Panc1 (cell line): ENCODE measurements at regions not wholly inside any gene's neighbourhood (a gene's known extent, or its start where the extent isn't known, plus 50 kb on each side); places are given as distances from the start of the nearest gene placed in this dataset.

Source experiments
- ATAC-seq: fragments of 200-7000 bp; cut with Tn5 transposase; 2 replicates; pipeline ENCODE4 v1.9.1; 2020; ENCODE audit warnings: mild to moderate bottlenecking, moderate library complexity
- BruUV-seq: library from RNA; stranded (reverse); fragments of 400-500 nt; replicated peaks from 2 replicates; lab custom pipeline; 2021; lab: Mats Ljungman, UMichigan
- CTCF ChIA-PET: fragments of 300-600 bp; sonication (Branson Sonifier 250); formaldehyde crosslinking; loops from one replicate; lab custom pipeline; 2022; ENCODE audit warnings: antibody characterized with exemption; lab: Charles Lee
- POLR2A ChIA-PET: fragments of 300-600 bp; sonication (Branson Sonifier 250); formaldehyde crosslinking; loops from one replicate; lab custom pipeline; 2022; ENCODE audit warnings: antibody characterized with exemption; lab: Charles Lee
- DNase-seq: peaks from one replicate; pipeline ENCODE4 v3.0.0-alpha.2; 2010; ENCODE audit warnings: low read depth, low spot score
- H3K27ac ChIP-seq: 2 replicates; pipeline ENCODE4 v1.5.1; 2011; ENCODE audit warnings: mild to moderate bottlenecking, low read length, inconsistent platforms
- H3K27me3 ChIP-seq: fragments of 200-500 bp; sonication (Bioruptor generic); 2 replicates; pipeline ENCODE4 v1.6.0; 2014; ENCODE audit warnings: low read length, inconsistent platforms; ENCODE audit not compliant: control insufficient read depth, insufficient read depth
- H3K36me3 ChIP-seq: fragments of 200-500 bp; sonication (Bioruptor generic); 2 replicates; pipeline ENCODE4 v1.5.1; 2014; ENCODE audit warnings: inconsistent platforms, mild to moderate bottlenecking, low read length, moderate library complexity; ENCODE audit not compliant: control insufficient read depth, insufficient read depth
- H3K4me1 ChIP-seq: 2 replicates; pipeline ENCODE4 v1.5.1; 2011; ENCODE audit warnings: inconsistent platforms, mild to moderate bottlenecking, low read length, moderate library complexity; ENCODE audit not compliant: control insufficient read depth, insufficient read depth
- H3K4me3 ChIP-seq, 2 experiments: 2 replicates each; pipeline ENCODE4 v1.5.1; 2011 to 2012; ENCODE audit warnings: low read depth in 2 of 2, low read length in 2 of 2, mild to moderate bottlenecking in 2 of 2, inconsistent platforms in 1 of 2, moderate library complexity in 1 of 2
- H3K9me3 ChIP-seq: fragments of 200-500 bp; sonication (Bioruptor generic); 2 replicates; pipeline ENCODE4 v1.5.1; 2014; ENCODE audit warnings: low read depth, mild to moderate bottlenecking, inconsistent platforms, low read length, moderate library complexity; ENCODE audit not compliant: control insufficient read depth, insufficient read depth
- POLR2AphosphoS5 ChIP-seq: IDR thresholded peaks from 2 replicates; pipeline ENCODE4 v1.6.1; 2012; ENCODE audit warnings: mild to moderate bottlenecking, low read depth, low read length, moderate library complexity
- SIN3A ChIP-seq: IDR thresholded peaks from 2 replicates; pipeline ENCODE4 v1.6.1; 2012; ENCODE audit warnings: low read depth, mild to moderate bottlenecking, low read length, moderate library complexity, borderline replicate concordance; ENCODE audit not compliant: insufficient read depth
- TCF7L2 ChIP-seq: IDR thresholded peaks from 2 replicates; pipeline ENCODE4 v1.6.1; 2011; ENCODE audit warnings: mild to moderate bottlenecking, low read depth, low read length, inconsistent platforms
- in situ Hi-C: cut with HindIII; loops from 2 replicates; pipeline ENCODE4 v1.10.0; 2016; ENCODE audit warnings: low sequenced_read_pairs, low pct_unique_long_range_greater_than_20kb
- intact Hi-C: fragments of 100-400 bp; cut with micrococcal nuclease; formaldehyde crosslinking; loops from one replicate; pipeline ENCODE4 v1.10.0; 2022; ENCODE audit not compliant: unreplicated experiment
- TF ChIP-seq, protein P1 (sequence below): fragments of 450-650 bp; IDR thresholded peaks from 2 replicates; pipeline ENCODE4 v1.5.1; 2017; ENCODE audit warnings: mild to moderate bottlenecking
- TF ChIP-seq, protein P2 (sequence below), 2 experiments: IDR thresholded peaks; 2 replicates each; pipeline ENCODE4 v1.6.1; 2011 to 2012; ENCODE audit warnings: low read depth in 2 of 2, control low read depth in 1 of 2, low read length in 1 of 2, mild to moderate bottlenecking in 1 of 2, moderate library complexity in 1 of 2; ENCODE audit not compliant: insufficient read depth in 1 of 2

- Histone ChIP-seq H3K27me3 (no peaks in the 10 kb centered on the region), H3K4me1 (no peaks in the 10 kb centered on the region), H3K9me3 (no peaks in the 10 kb centered on the region), H3K4me3 (no peak overlapping the region), H3K27ac (no peak overlapping the region), H3K36me3 (no peaks in the 10 kb centered on the region)
- no TSS peak for BruUV-seq
- in situ Hi-C loops, result no loop called here
- intact Hi-C loops, result no loop called here
- ChIA-PET POLR2A (no interaction called here), CTCF (no interaction called here)
- no peak for DNase-seq
- TF ChIP-seq POLR2AphosphoS5, result no peak
- peak; percentile 71 for ATAC-seq
Measured at GRCh38 chr6:68575765-68576439, 59.2 kb upstream of the ADGRB3 start.

GRCh38 chr6:68572975-68573374 lies 62.1 kb upstream of the ADGRB3 start:
- no TSS peak for BruUV-seq
- no peaks in the 10 kb centered on the region for H3K36me3 ChIP-seq
- no peak for DNase-seq
- 0 out of 2 replicates have a peak, but pooled peaks have one; percentile 12 for ATAC-seq
- POLR2A ChIA-PET, result no interaction called here
- H3K4me3 ChIP-seq, result no peak overlapping the region
- no peak overlapping the region for H3K27ac ChIP-seq
- CTCF ChIA-PET, result interaction anchor here (0.7 kb wide), 1 partner anchor 51 kb away, joined by 3 read pairs; no protein-coding TSS in a partner anchor
- intact Hi-C loops, result no loop called here
- no peaks in the 10 kb centered on the region for H3K27me3 ChIP-seq
- TF ChIP-seq, protein P1, sequence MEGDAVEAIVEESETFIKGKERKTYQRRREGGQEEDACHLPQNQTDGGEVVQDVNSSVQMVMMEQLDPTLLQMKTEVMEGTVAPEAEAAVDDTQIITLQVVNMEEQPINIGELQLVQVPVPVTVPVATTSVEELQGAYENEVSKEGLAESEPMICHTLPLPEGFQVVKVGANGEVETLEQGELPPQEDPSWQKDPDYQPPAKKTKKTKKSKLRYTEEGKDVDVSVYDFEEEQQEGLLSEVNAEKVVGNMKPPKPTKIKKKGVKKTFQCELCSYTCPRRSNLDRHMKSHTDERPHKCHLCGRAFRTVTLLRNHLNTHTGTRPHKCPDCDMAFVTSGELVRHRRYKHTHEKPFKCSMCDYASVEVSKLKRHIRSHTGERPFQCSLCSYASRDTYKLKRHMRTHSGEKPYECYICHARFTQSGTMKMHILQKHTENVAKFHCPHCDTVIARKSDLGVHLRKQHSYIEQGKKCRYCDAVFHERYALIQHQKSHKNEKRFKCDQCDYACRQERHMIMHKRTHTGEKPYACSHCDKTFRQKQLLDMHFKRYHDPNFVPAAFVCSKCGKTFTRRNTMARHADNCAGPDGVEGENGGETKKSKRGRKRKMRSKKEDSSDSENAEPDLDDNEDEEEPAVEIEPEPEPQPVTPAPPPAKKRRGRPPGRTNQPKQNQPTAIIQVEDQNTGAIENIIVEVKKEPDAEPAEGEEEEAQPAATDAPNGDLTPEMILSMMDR, result no peak
- TF ChIP-seq POLR2AphosphoS5 (no peak), TCF7L2 (no peak), SIN3A (no peak)
- TF ChIP-seq, protein P2, sequence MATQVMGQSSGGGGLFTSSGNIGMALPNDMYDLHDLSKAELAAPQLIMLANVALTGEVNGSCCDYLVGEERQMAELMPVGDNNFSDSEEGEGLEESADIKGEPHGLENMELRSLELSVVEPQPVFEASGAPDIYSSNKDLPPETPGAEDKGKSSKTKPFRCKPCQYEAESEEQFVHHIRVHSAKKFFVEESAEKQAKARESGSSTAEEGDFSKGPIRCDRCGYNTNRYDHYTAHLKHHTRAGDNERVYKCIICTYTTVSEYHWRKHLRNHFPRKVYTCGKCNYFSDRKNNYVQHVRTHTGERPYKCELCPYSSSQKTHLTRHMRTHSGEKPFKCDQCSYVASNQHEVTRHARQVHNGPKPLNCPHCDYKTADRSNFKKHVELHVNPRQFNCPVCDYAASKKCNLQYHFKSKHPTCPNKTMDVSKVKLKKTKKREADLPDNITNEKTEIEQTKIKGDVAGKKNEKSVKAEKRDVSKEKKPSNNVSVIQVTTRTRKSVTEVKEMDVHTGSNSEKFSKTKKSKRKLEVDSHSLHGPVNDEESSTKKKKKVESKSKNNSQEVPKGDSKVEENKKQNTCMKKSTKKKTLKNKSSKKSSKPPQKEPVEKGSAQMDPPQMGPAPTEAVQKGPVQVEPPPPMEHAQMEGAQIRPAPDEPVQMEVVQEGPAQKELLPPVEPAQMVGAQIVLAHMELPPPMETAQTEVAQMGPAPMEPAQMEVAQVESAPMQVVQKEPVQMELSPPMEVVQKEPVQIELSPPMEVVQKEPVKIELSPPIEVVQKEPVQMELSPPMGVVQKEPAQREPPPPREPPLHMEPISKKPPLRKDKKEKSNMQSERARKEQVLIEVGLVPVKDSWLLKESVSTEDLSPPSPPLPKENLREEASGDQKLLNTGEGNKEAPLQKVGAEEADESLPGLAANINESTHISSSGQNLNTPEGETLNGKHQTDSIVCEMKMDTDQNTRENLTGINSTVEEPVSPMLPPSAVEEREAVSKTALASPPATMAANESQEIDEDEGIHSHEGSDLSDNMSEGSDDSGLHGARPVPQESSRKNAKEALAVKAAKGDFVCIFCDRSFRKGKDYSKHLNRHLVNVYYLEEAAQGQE (IDR thresholded peaks at IDR 0.05; ENCODE audit: insufficient read depth in 1 of 2, low read depth in 2 of 2, low read length in 1 of 2), result no peak
- no peaks in the 10 kb centered on the region for H3K4me1 ChIP-seq
- in situ Hi-C loops, result no loop called here
- no peaks in the 10 kb centered on the region for H3K9me3 ChIP-seq

DNA sequence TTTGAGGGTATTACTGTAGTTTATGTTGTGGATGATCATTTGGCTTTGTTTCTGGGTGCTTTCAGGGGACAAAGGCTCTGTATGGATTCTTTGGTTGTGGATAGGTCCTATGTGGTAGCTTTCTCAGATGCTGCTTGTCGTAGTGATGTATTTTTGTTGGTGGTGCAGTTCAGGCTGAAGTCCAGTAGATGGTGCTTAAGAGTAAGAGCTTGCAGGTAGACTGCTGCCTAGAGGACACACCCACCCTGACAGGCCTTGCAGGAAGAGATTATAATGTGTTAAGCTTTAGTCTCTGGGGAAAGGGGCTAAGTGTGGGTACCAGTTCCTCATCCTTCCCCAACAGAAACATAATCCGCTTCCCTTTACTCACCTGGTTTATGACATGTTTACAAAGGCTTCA lies 62.6 kb upstream of the ADGRB3 start:
- no TSS peak for BruUV-seq
- TF ChIP-seq POLR2AphosphoS5 (no peak), SIN3A (no peak)
- TF ChIP-seq, protein P1, result peak; percentile 76
- intact Hi-C loops (no loop called here), in situ Hi-C loops (no loop called here)
- Histone ChIP-seq H3K36me3 (no peaks in the 10 kb centered on the region), H3K4me1 (no peaks in the 10 kb centered on the region), H3K27ac (no peak overlapping the region), H3K4me3 (no peak overlapping the region), H3K27me3 (no peaks in the 10 kb centered on the region), H3K9me3 (no peaks in the 10 kb centered on the region)
- peak; percentile 18 for DNase-seq
- POLR2A ChIA-PET, result no interaction called here
- CTCF ChIA-PET, result interaction anchor here (0.7 to 0.8 kb wide), 2 partner anchors 51 to 229 kb away, joined by 3 read pairs; no protein-coding TSS in a partner anchor
- ATAC-seq, result peak; percentile 70
